GM19467 (cell line): ENCODE measurements at regions not wholly inside any gene's neighbourhood (a gene's known extent, or its start where the extent isn't known, plus 50 kb on each side); places are given as distances from the start of the nearest gene placed in this dataset.

Source experiments
- ATAC-seq: cut with Tn5 transposase; IDR thresholded peaks from one replicate; pipeline ENCODE4 v1.9.1; 2021; ENCODE audit warnings: mild to moderate bottlenecking, moderate library complexity; ENCODE audit not compliant: unreplicated experiment

DNA sequence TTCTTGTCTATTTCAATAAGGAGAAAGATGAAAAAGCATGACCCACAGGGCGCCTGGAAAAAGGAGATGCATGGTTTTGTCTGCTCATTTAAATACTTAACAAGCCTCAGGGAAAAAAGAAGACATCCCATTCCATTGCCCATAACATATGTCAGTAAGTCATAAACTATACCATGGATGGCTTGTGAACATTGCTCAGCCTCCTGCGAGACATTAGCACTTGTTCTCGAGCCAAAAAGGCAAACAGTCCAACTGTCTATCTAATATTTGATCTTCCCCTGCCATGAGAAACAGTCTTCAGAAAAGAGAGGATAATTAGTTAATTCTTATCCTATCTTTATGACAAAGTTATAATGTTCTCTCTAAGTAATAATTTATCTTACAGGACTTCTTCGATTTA, 527.4 kb downstream of the HACE1 start:
- no peak for ATAC-seq

DNA sequence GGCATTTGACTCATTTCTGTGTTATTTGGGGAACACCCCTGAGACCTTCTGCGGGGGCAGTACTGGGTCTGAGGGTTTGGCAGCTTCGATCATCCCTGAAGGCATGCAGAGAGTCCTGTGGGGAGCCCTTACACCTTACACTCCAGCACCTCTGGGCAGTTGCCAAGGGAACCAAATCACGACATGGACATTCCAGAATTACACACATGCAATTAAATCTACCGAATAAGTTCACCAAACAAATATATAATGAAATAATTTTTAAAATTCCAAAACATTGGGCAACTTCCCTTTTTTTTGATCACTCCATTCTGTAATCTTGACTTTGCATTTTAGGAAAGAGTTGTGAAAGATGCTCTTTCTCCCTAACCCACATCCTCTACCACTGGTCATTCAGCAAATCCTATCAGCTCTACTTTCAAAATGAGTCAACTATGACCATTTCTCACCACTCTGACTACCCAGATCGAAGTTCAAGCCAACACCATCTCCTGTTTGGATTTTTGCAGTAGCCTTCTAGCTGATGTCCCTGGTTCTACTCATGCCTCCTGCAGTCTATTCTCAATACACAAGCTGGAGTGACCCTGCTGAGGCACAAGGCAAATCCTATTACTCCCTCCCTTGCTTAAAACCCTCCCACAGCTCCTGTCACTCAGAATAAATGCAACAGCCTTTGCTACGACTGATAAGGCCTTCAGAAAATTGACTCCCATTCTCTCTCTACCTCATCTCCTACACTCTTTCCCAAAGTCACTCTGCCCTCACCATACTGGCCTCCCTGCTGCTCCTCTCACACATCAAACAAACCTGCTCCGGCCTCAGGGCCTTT, 533.3 kb downstream of the HACE1 start:
- no peak for ATAC-seq

- ATAC-seq = no peak
Observed at GRCh38 chr6:104325341-104326172, 534.2 kb downstream of the HACE1 start.

GRCh38 chr6:104324301-104324700, 535.4 kb downstream of the HACE1 start:
- no peak for ATAC-seq

DNA sequence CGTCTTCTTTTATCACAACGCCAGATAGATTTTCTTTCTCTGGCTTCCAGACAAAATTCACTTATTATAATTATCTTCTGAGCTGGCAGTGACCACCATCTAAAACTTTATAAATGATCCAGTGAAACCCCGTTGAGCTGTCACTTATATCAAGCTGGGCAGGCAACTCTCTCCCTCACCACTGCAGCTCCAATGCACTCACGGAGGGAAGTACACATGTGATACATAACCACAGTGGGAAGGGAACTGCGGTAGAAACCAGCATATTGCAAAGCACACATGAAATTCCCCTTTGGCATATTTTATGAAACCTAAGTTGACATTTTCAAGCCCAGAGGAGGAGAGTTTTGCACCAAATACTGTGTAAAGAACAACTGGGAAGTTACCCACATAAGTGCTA, 536.9 kb downstream of the HACE1 start:
- ATAC-seq = no peak

GRCh38 chr6:104321301-104321700, 538.4 kb downstream of the HACE1 start:
- no peak for ATAC-seq

DNA sequence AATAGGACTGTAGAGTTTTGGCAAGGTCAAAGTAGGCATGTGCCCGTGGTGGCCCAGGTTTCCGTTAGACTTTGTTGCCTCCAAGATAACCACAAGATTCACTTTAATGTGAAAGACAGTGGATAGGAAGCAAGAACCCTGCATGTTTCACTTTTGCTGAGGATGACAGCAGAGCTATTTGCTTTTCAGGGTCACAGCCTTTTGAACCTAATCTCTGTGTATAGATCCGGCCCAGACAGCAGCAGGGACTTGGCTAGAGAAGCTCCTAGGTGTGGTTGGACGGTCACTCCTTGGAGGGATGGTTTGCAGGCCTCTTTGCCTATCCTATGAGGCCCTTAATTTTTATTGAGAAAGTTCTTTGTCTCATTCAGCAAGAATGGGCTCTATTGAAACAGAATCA, 538.8 kb downstream of the HACE1 start:
- no peak for ATAC-seq

- ATAC-seq = no peak
Observed at GRCh38 chr6:104312851-104313250, 546.9 kb downstream of the HACE1 start.

- no peak for ATAC-seq
Observed at GRCh38 chr6:104306211-104306610, 553.5 kb downstream of the HACE1 start.

- ATAC-seq = no peak
Observed at GRCh38 chr6:104305206-104305605, 554.5 kb downstream of the HACE1 start.

- ATAC-seq = no peak
Observed at GRCh38 chr6:104301951-104302350, 557.8 kb downstream of the HACE1 start.

- no peak for ATAC-seq
Observed at GRCh38 chr6:104286641-104287040, 573.1 kb downstream of the HACE1 start.

DNA sequence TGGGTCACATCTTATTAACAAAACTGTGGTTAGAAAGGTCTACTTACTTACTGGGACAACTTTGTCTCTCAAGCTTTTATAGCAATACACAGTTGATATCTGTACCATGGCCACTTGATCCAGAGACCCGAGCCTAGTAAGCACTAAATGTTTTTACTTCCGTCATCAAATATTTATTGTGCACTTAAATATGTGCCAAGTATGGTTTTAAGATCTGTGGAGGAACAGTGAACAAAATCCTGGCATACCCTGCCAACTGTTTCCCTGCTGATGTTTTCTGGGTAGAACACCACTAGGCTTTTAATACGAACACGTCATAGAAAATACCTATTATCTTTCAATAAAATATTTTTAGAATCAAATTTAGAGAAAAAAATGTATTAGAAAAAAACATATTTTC, 574.8 kb downstream of the HACE1 start:
- ATAC-seq = no peak

- ATAC-seq = no peak
Observed at GRCh38 chr6:104282581-104282980, 577.1 kb downstream of the HACE1 start.

DNA sequence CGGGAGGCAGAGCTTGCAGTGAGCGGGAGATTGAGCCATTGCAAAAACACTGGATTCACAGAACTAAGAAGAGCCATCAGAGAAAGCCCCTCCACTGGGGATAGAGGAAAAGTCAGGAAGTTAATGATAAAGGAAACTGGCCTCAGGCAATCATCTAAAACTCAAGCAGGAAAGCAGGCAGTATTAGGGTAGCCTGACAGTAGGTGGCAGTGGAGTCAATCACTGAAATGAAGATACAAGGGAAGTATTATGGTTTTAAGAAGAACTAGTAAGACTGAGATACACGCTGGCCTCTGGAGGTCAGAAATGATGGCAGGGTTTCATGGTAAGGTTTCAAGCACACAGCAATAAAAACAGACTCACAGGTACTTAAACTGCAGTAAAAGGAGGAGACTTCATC, 578.3 kb downstream of the HACE1 start:
- no peak for ATAC-seq

- no peak for ATAC-seq
Observed at GRCh38 chr6:104268389-104268788, 591.3 kb downstream of the HACE1 start.

- ATAC-seq = no peak
Observed at GRCh38 chr6:104266922-104267321, 592.8 kb downstream of the HACE1 start.

GRCh38 chr6:104256646-104257045, 603.1 kb downstream of the HACE1 start:
- no peak for ATAC-seq

DNA sequence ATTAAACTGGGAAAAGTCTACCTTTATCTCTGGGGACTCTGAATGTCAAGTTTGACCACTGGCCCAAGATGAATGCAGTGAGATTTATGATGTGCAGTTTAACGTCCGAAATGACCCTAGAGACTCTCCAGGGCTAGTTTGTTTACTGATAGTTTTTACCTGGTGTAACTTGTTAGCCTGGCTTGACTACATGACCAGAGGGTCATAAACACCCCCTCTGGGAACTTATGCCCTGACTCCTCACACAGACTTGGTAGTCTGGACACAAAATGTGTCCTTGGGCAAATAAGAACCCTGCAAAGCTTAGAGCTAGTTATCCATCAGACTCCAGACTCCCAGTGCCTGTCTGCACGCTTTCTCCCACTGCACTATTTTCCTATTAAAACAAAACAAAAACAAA, 606.5 kb downstream of the HACE1 start:
- ATAC-seq = no peak

- no peak for ATAC-seq
Observed at GRCh38 chr6:104252276-104252675, 607.4 kb downstream of the HACE1 start.

DNA sequence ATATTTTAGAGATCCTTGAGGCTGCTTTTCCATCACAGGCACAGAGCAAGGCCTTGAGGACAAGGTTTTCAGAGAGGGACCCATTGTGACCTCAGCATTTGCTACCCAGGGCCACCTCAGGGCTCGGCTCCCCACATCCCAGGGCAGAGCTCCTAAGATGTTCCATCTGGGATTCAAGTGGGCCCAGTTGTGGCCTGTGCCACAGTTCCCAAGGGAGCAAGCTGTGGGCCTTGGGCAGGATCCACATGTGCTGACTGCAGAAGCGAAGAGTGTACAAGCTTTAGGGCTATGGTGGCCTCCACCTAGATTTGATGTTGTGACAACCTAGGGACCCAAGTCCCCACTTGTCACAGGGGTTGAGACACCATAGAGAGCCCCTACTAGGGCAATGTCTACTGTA, 608.1 kb downstream of the HACE1 start:
- no peak for ATAC-seq

DNA sequence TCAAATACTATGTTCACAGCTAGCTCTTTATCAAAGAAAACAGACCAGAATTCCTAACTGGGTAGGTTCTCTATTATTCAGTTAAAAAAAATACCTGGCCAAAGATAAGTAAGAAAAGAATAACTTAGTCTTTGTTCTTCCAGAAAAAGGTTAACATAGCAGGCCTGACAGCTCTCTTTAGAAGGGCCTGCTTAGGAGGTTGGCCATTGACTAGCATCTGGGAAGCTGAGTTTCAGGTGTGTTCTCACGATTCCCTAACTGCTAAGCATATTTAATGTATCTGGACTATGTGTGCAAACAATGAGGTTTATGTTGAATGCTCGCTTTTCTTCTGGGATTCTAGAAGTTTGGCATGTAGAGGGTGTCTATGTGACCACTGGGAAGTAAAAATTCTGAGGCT, 618.9 kb downstream of the HACE1 start:
- no peak for ATAC-seq
